HT1080 (cell line): ENCODE measurements at regions not wholly inside any gene's neighbourhood (a gene's known extent, or its start where the extent isn't known, plus 50 kb on each side); places are given as distances from the start of the nearest gene placed in this dataset. TPM values are rescaled to one million over a fixed set of nuclear protein-coding genes. Genes with fewer than 3 reads are reported as not detected.
A peak's percentile ranks its signal among the peaks of the same experiment; 100 is the strongest.

Source experiments
- DNase-seq: peaks from one replicate; pipeline ENCODE4 v3.0.0-alpha.2; 2015; ENCODE audit warnings: low read depth
- small RNA-seq: library from RNA; depleted of rRNA; stranded (forward); fragments of <200 nt; gene quantifications from one replicate; pipeline ENCODE3, GENCODE V24; 2014

GRCh38 chr3:109210501-109210900 lies 74.0 kb downstream of the C3orf85 start:
- DNase-seq = no peak

GRCh38 chr3:109211941-109212340 lies 75.4 kb downstream of the C3orf85 start:
- DNase-seq = no peak

GRCh38 chr3:109213321-109213720 lies 76.8 kb downstream of the C3orf85 start:
- DNase-seq = no peak

GRCh38 chr3:109224333-109224732 lies 87.8 kb downstream of the C3orf85 start:
- peak; percentile 45 for DNase-seq

- DNase-seq = no peak
Observed at GRCh38 chr3:109225516-109225915, 89.0 kb downstream of the C3orf85 start.

GRCh38 chr3:109228391-109229080 lies 87.8 kb downstream of the DPPA2 start:
- DNase-seq = no peak

GRCh38 chr3:109229174-109229847 lies 87.0 kb downstream of the DPPA2 start:
- no peak for DNase-seq

- no peak for DNase-seq
Observed at GRCh38 chr3:109234300-109234699, 82.0 kb downstream of the DPPA2 start.

GRCh38 chr3:109241459-109242186 lies 74.7 kb downstream of the DPPA2 start:
- no peak for DNase-seq

- no peak for DNase-seq
Observed at GRCh38 chr3:109242187-109242523, 74.2 kb downstream of the DPPA2 start.

Small RNA genes lying in the stretch of these regions (small RNA-seq; reads per million reads assigned to genes)
- gene RNU6-1236P = not detected
